ENCODE measurements at regions not wholly inside any gene's neighbourhood (a gene's known extent, or its start where the extent isn't known, plus 50 kb on each side); places are given as distances from the start of the nearest gene placed in this dataset.

- TF ChIP-seq, protein P1, sequence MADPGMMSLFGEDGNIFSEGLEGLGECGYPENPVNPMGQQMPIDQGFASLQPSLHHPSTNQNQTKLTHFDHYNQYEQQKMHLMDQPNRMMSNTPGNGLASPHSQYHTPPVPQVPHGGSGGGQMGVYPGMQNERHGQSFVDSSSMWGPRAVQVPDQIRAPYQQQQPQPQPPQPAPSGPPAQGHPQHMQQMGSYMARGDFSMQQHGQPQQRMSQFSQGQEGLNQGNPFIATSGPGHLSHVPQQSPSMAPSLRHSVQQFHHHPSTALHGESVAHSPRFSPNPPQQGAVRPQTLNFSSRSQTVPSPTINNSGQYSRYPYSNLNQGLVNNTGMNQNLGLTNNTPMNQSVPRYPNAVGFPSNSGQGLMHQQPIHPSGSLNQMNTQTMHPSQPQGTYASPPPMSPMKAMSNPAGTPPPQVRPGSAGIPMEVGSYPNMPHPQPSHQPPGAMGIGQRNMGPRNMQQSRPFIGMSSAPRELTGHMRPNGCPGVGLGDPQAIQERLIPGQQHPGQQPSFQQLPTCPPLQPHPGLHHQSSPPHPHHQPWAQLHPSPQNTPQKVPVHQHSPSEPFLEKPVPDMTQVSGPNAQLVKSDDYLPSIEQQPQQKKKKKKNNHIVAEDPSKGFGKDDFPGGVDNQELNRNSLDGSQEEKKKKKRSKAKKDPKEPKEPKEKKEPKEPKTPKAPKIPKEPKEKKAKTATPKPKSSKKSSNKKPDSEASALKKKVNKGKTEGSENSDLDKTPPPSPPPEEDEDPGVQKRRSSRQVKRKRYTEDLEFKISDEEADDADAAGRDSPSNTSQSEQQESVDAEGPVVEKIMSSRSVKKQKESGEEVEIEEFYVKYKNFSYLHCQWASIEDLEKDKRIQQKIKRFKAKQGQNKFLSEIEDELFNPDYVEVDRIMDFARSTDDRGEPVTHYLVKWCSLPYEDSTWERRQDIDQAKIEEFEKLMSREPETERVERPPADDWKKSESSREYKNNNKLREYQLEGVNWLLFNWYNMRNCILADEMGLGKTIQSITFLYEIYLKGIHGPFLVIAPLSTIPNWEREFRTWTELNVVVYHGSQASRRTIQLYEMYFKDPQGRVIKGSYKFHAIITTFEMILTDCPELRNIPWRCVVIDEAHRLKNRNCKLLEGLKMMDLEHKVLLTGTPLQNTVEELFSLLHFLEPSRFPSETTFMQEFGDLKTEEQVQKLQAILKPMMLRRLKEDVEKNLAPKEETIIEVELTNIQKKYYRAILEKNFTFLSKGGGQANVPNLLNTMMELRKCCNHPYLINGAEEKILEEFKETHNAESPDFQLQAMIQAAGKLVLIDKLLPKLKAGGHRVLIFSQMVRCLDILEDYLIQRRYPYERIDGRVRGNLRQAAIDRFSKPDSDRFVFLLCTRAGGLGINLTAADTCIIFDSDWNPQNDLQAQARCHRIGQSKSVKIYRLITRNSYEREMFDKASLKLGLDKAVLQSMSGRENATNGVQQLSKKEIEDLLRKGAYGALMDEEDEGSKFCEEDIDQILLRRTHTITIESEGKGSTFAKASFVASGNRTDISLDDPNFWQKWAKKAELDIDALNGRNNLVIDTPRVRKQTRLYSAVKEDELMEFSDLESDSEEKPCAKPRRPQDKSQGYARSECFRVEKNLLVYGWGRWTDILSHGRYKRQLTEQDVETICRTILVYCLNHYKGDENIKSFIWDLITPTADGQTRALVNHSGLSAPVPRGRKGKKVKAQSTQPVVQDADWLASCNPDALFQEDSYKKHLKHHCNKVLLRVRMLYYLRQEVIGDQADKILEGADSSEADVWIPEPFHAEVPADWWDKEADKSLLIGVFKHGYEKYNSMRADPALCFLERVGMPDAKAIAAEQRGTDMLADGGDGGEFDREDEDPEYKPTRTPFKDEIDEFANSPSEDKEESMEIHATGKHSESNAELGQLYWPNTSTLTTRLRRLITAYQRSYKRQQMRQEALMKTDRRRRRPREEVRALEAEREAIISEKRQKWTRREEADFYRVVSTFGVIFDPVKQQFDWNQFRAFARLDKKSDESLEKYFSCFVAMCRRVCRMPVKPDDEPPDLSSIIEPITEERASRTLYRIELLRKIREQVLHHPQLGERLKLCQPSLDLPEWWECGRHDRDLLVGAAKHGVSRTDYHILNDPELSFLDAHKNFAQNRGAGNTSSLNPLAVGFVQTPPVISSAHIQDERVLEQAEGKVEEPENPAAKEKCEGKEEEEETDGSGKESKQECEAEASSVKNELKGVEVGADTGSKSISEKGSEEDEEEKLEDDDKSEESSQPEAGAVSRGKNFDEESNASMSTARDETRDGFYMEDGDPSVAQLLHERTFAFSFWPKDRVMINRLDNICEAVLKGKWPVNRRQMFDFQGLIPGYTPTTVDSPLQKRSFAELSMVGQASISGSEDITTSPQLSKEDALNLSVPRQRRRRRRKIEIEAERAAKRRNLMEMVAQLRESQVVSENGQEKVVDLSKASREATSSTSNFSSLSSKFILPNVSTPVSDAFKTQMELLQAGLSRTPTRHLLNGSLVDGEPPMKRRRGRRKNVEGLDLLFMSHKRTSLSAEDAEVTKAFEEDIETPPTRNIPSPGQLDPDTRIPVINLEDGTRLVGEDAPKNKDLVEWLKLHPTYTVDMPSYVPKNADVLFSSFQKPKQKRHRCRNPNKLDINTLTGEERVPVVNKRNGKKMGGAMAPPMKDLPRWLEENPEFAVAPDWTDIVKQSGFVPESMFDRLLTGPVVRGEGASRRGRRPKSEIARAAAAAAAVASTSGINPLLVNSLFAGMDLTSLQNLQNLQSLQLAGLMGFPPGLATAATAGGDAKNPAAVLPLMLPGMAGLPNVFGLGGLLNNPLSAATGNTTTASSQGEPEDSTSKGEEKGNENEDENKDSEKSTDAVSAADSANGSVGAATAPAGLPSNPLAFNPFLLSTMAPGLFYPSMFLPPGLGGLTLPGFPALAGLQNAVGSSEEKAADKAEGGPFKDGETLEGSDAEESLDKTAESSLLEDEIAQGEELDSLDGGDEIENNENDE (IDR thresholded peaks at IDR 0.05; ENCODE audit: insufficient replicate concordance, low read length): no peak
- TF ChIP-seq SUZ12 (IDR thresholded peaks at IDR 0.05; ENCODE audit: low read length) (no peak), TEAD4 (IDR thresholded peaks at IDR 0.05; ENCODE audit: low read depth, low read length) (no peak), TAF1 (IDR thresholded peaks at IDR 0.05; ENCODE audit: low read depth, low read length) (no peak), KDM1A (IDR thresholded peaks at IDR 0.05; ENCODE audit: borderline replicate concordance, low read length) (no peak), EZH2 (IDR thresholded peaks at IDR 0.05; ENCODE audit: low read depth, low read length, severe bottlenecking) (no peak), GTF2F1 (IDR thresholded peaks at IDR 0.05; ENCODE audit: borderline replicate concordance, low read depth, low read length) (no peak)
Measured at GRCh38 chr9:28764532-28764931, 1191.3 kb upstream of the C9orf72 start (continued).
